ENCODE measurements at regions not wholly inside any gene's neighbourhood (a gene's known extent, or its start where the extent isn't known, plus 50 kb on each side); places are given as distances from the start of the nearest gene placed in this dataset.

GRCh38 chr13:33383724-33384577 lies 98.4 kb upstream of the STARD13 start:
- H3K4me3 ChIP-seq (ENCODE audit: low read depth, low read length), result no peak overlapping the region
- in situ Hi-C loops (cut with HindIII; ENCODE audit: low sequenced_read_pairs), result no loop called here
- no peak for DNase-seq (ENCODE audit: low read depth, low spot score)
- no peak for TF ChIP-seq CTCF (IDR thresholded peaks at IDR 0.05; ENCODE audit: low read depth, low read length)

GRCh38 chr13:33388286-33388998 lies 102.9 kb upstream of the STARD13 start:
- DNase-seq (ENCODE audit: low read depth, low spot score), result no peak
- no peak overlapping the region for H3K4me3 ChIP-seq (ENCODE audit: low read depth, low read length)
- no peak for TF ChIP-seq CTCF (IDR thresholded peaks at IDR 0.05; ENCODE audit: low read depth, low read length)
- in situ Hi-C loops (cut with HindIII; ENCODE audit: low sequenced_read_pairs), result no loop called here

GRCh38 chr13:33392794-33393405 lies 107.3 kb upstream of the STARD13 start:
- in situ Hi-C loops (cut with HindIII; ENCODE audit: low sequenced_read_pairs), result no loop called here
- DNase-seq (ENCODE audit: low read depth, low spot score), result no peak
- TF ChIP-seq CTCF (IDR thresholded peaks at IDR 0.05; ENCODE audit: low read depth, low read length), result no peak
- H3K4me3 ChIP-seq (ENCODE audit: low read depth, low read length), result no peak overlapping the region

- TF ChIP-seq CTCF (IDR thresholded peaks at IDR 0.05; ENCODE audit: low read depth, low read length), result no peak
- in situ Hi-C loops (cut with HindIII; ENCODE audit: low sequenced_read_pairs), result no loop called here
- no peak overlapping the region for H3K4me3 ChIP-seq (ENCODE audit: low read depth, low read length)
- no peak for DNase-seq (ENCODE audit: low read depth, low spot score)
These were observed 108.9 kb upstream of the STARD13 start for GRCh38 chr13:33394294-33394932.

GRCh38 chr13:33401238-33401637 lies 115.7 kb upstream of the STARD13 start:
- no peak overlapping the region for H3K4me3 ChIP-seq (ENCODE audit: low read depth, low read length)
- DNase-seq (ENCODE audit: low read depth, low spot score), result no peak
- TF ChIP-seq CTCF (IDR thresholded peaks at IDR 0.05; ENCODE audit: low read depth, low read length), result no peak
- in situ Hi-C loops (cut with HindIII; ENCODE audit: low sequenced_read_pairs), result no loop called here

- no peak for DNase-seq (ENCODE audit: low read depth, low spot score)
- TF ChIP-seq CTCF (IDR thresholded peaks at IDR 0.05; ENCODE audit: low read depth, low read length), result no peak
- no peak overlapping the region for H3K4me3 ChIP-seq (ENCODE audit: low read depth, low read length)
- in situ Hi-C loops (cut with HindIII; ENCODE audit: low sequenced_read_pairs), result no loop called here
These were observed 117.4 kb upstream of the STARD13 start for GRCh38 chr13:33402975-33403374.

Data from astrocyte of the spinal cord (primary cell).